Lower leg skin (tissue), 4 donors: ENCODE measurements at regions not wholly inside any gene's neighbourhood (a gene's known extent, or its start where the extent isn't known, plus 50 kb on each side); places are given as distances from the start of the nearest gene placed in this dataset.

Experiments
- DNase-seq, 2 donors: peaks; one replicate each; pipeline ENCODE4 v3.0.0-alpha.2; 2019; ENCODE audit warnings: low spot score in 2 of 2
- H3K4me3 ChIP-seq: fragments of 200-600 bp; sonication (generic); 2 replicates; pipeline ENCODE4 v1.5.1; 2017; ENCODE audit warnings: mild to moderate bottlenecking, low read depth; ENCODE audit not compliant: poor library complexity, severe bottlenecking
- CTCF ChIP-seq, 3 donors: fragments of 450-650 bp; IDR thresholded peaks; one replicate each; pipeline ENCODE4 v1.5.1; 2016; ENCODE audit warnings: antibody characterized with exemption in 3 of 3, mild to moderate bottlenecking in 3 of 3, moderate library complexity in 2 of 3
- POLR2A ChIP-seq, 2 donors: fragments of 450-650 bp; IDR thresholded peaks; one replicate each; pipeline ENCODE4 v1.6.1; 2016 to 2017; ENCODE audit warnings: antibody characterized with exemption in 2 of 2, mild to moderate bottlenecking in 1 of 2, moderate library complexity in 1 of 2
- WGBS, 2 donors: methylation state at CpG; one replicate each; pipeline ENCODE4 v1.1.5; 2018; 5-methylcytosine and 5-hydroxymethylcytosine counted together
- intact Hi-C: fragments of 100-400 bp; cut with DNase I; formaldehyde crosslinking; loops from one replicate; pipeline ENCODE4 v1.15.0; 2023; ENCODE audit warnings: low total_unique reads

GRCh38 chr2:153072077-153072476 lies 353.7 kb downstream of the ARL6IP6 start:
- no peak for DNase-seq
- H3K4me3 ChIP-seq: no peak overlapping the region
- 43 to 44% methylated on average over 6 of the region's 6 CpGs for WGBS, 2 donors
- intact Hi-C loops: no loop called here
- TF ChIP-seq CTCF (IDR thresholded peaks at IDR 0.05): no peak
- no peak for TF ChIP-seq POLR2A (IDR thresholded peaks at IDR 0.05)

GRCh38 chr2:153071090-153071489 lies 352.7 kb downstream of the ARL6IP6 start:
- no peak for TF ChIP-seq CTCF (IDR thresholded peaks at IDR 0.05)
- no peak for TF ChIP-seq POLR2A (IDR thresholded peaks at IDR 0.05)
- intact Hi-C loops: no loop called here
- H3K4me3 ChIP-seq: no peak overlapping the region
- DNase-seq: no peak

GRCh38 chr2:153068915-153069314 lies 350.5 kb downstream of the ARL6IP6 start:
- DNase-seq: no peak
- H3K4me3 ChIP-seq: no peak overlapping the region
- intact Hi-C loops: no loop called here
- no peak for TF ChIP-seq POLR2A (IDR thresholded peaks at IDR 0.05)
- TF ChIP-seq CTCF (IDR thresholded peaks at IDR 0.05): no peak
- WGBS, 2 donors: 47 to 64% methylated on average over 2 of the region's 2 CpGs

- TF ChIP-seq POLR2A (IDR thresholded peaks at IDR 0.05) (no peak), CTCF (IDR thresholded peaks at IDR 0.05) (no peak)
- H3K4me3 ChIP-seq: no peak overlapping the region
- WGBS, 2 donors: 87 to 89% methylated on average over 2 of the region's 2 CpGs
- no peak for DNase-seq
- intact Hi-C loops: no loop called here
These were observed 349.6 kb downstream of the ARL6IP6 start for GRCh38 chr2:153068052-153068451.

GRCh38 chr2:153059338-153060052 lies 341.1 kb downstream of the ARL6IP6 start:
- WGBS, 2 donors: 34 to 35% methylated on average over 3 of the region's 3 CpGs
- no peak for DNase-seq
- intact Hi-C loops: no loop called here
- TF ChIP-seq CTCF (IDR thresholded peaks at IDR 0.05) (no peak), POLR2A (IDR thresholded peaks at IDR 0.05) (no peak)
- no peak overlapping the region for H3K4me3 ChIP-seq

GRCh38 chr2:153057743-153058142 lies 339.3 kb downstream of the ARL6IP6 start:
- intact Hi-C loops: no loop called here

More at GRCh38 chr2:153057743-153058142, 339.3 kb downstream of the ARL6IP6 start:
- no peak for TF ChIP-seq POLR2A (IDR thresholded peaks at IDR 0.05)
- TF ChIP-seq CTCF (IDR thresholded peaks at IDR 0.05): no peak
- H3K4me3 ChIP-seq: no peak overlapping the region
- WGBS, 2 donors: 44 to 57% methylated on average over 1 of the region's 1 CpG
- no peak for DNase-seq
